Type B pancreatic cell (in vitro differentiated cells): ENCODE measurements at regions not wholly inside any gene's neighbourhood (a gene's known extent, or its start where the extent isn't known, plus 50 kb on each side); places are given as distances from the start of the nearest gene placed in this dataset.

ENCODE experiments used
- DNase-seq: peaks from one replicate; pipeline ENCODE4 v3.0.0; 2021; ENCODE audit warnings: mixed read lengths; ENCODE audit not compliant: unreplicated experiment; ENCODE audit errors: extremely low spot score
- H3K27ac Mint-ChIP-seq: 2 replicates; pipeline ENCODE4 v1.8.0; 2021; ENCODE audit warnings: mild to moderate bottlenecking, mixed read lengths
- H3K27me3 Mint-ChIP-seq: 2 replicates; pipeline ENCODE4 v1.8.0; 2021; ENCODE audit warnings: mixed read lengths
- H3K36me3 Mint-ChIP-seq: 2 replicates; pipeline ENCODE4 v1.8.0; 2021; ENCODE audit warnings: mixed read lengths
- H3K4me1 Mint-ChIP-seq: one replicate; pipeline ENCODE4 v1.8.0; 2021; ENCODE audit warnings: mixed read lengths; ENCODE audit not compliant: unreplicated experiment
- H3K4me3 Mint-ChIP-seq: 2 replicates; pipeline ENCODE4 v1.8.0; 2021; ENCODE audit warnings: mild to moderate bottlenecking, mixed read lengths
- H3K9me3 Mint-ChIP-seq: 2 replicates; pipeline ENCODE4 v1.8.0; 2021; ENCODE audit warnings: mixed read lengths
- CTCF ChIP-seq: fragments of 200-600 bp; sonication (generic); conservative IDR thresholded peaks from 2 replicates; pipeline ENCODE4 v1.5.0; 2021; ENCODE audit warnings: antibody characterized with exemption, mild to moderate bottlenecking

DNA sequence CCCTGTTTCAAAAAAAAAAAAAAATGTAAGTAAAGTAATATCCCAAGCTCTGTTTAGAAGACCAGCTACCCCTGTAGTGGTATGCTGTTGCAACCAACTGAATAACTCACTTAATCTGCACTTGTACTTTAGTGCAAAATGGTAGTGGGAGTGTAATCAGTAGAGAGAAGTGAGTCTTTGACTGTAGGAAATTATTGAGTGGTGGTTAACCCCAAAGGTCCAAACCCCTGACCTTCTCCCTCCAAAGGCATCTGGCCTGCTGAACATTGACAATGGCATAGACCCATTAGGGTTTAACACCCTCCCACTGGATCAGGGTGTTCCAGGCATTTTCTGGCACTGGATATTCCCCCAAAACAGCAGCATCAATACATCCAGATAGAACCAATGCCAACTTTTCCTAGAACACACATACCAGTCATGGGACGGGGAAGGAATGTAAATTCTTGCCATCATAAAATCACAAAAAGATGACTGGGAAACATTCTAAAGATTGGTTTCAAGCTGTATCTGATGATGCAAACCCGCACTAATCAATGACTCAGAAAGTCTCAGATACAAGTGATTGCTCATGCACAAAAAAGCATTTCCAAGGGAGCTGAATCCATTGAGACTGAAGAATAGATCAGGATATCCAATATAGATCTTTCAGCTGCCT, 110.3 kb downstream of the MRPL39 start:
- Mint-ChIP-seq H3K27ac (no peak overlapping the region), H3K4me1 (no peaks in the 10 kb centered on the region), H3K36me3 (no peaks in the 10 kb centered on the region), H3K9me3 (no peaks in the 10 kb centered on the region), H3K27me3 (no peaks in the 10 kb centered on the region), H3K4me3 (no peak overlapping the region)
- no peak for TF ChIP-seq CTCF
- no peak for DNase-seq

DNA sequence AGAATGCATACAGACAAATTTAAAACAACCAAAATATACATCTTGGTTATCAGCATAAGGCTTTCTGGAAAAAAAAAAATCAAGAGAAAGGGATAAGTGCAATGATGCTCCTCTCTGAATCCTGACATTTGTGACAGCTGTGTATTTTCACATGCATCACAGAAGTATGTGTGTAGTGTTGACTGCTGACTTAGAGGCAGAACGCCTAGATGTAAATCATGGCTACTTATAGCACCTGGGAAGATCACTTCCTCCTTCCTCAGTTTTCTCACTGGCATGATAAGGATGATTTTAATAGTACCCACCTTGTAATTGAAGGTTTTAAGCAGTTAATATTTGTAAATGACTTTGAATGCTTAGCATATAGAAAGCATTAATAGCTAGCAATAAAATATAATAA, 112.5 kb downstream of the MRPL39 start:
- Mint-ChIP-seq H3K36me3 (no peaks in the 10 kb centered on the region), H3K27me3 (no peaks in the 10 kb centered on the region), H3K9me3 (no peaks in the 10 kb centered on the region), H3K4me3 (no peak overlapping the region), H3K4me1 (no peaks in the 10 kb centered on the region), H3K27ac (no peak overlapping the region)
- no peak for DNase-seq
- no peak for TF ChIP-seq CTCF

DNA sequence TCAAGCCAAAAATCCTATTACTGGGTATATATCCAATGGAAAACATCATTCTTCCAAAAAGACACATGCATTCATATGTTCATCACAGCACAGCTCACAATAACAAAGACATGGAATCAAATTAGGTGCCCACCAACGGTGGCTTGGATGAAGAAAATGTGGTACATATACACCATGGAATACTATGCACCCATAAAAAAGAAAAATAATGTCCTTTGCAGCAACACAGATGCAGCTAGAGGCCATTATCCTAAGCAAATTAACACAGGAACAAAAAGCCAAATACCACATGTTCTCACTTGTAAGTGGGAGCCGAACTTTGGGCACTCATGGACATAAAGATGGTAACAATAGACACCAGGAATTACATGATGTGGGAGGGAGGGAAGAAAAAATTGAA, 113.6 kb downstream of the MRPL39 start:
- no peak for DNase-seq
- Mint-ChIP-seq H3K9me3 (no peaks in the 10 kb centered on the region), H3K27me3 (no peaks in the 10 kb centered on the region), H3K4me3 (no peak overlapping the region), H3K36me3 (no peaks in the 10 kb centered on the region), H3K4me1 (no peaks in the 10 kb centered on the region), H3K27ac (no peak overlapping the region)
- no peak for TF ChIP-seq CTCF

DNA sequence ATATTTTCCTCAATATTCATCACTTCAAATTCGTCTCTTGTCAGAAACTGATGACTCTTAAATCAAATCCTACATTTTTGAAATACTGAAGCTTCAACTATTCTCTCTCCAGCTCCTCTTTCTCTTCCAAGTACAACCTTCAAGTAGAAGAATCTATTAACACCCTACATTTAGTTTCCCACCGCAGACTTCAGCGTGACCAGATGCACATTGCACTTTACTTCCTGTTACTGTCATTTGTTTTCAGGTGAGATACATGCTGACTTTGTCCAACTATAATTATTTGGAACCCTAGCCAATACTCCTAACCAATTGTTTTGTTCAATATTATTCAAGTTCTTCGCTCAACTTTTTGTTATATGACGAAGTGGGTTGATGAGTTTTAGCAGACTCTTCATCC, 116.0 kb downstream of the MRPL39 start:
- no peaks in the 10 kb centered on the region for H3K27me3 Mint-ChIP-seq
- DNase-seq = no peak
- H3K27ac Mint-ChIP-seq = no peak overlapping the region
- no peaks in the 10 kb centered on the region for H3K9me3 Mint-ChIP-seq
- no peaks in the 10 kb centered on the region for H3K4me1 Mint-ChIP-seq
- H3K4me3 Mint-ChIP-seq = no peak overlapping the region
- no peak for TF ChIP-seq CTCF
- H3K36me3 Mint-ChIP-seq = no peaks in the 10 kb centered on the region

GRCh38 chr21:25490742-25491141, 116.5 kb downstream of the MRPL39 start:
- H3K4me1 Mint-ChIP-seq = no peaks in the 10 kb centered on the region
- H3K36me3 Mint-ChIP-seq = no peaks in the 10 kb centered on the region
- H3K9me3 Mint-ChIP-seq = no peaks in the 10 kb centered on the region
- no peak overlapping the region for H3K27ac Mint-ChIP-seq
- TF ChIP-seq CTCF = no peak
- DNase-seq = no peak
- no peak overlapping the region for H3K4me3 Mint-ChIP-seq
- H3K27me3 Mint-ChIP-seq = no peaks in the 10 kb centered on the region

GRCh38 chr21:25489673-25490072, 117.6 kb downstream of the MRPL39 start:
- Mint-ChIP-seq H3K4me3 (no peak overlapping the region), H3K4me1 (no peaks in the 10 kb centered on the region), H3K27me3 (no peaks in the 10 kb centered on the region), H3K36me3 (no peaks in the 10 kb centered on the region), H3K9me3 (no peaks in the 10 kb centered on the region), H3K27ac (no peak overlapping the region)
- DNase-seq = no peak
- TF ChIP-seq CTCF = no peak
